Panc1 (cell line): ENCODE measurements at regions not wholly inside any gene's neighbourhood (a gene's known extent, or its start where the extent isn't known, plus 50 kb on each side); places are given as distances from the start of the nearest gene placed in this dataset.

Experiments
- ATAC-seq: fragments of 200-7000 bp; cut with Tn5 transposase; 2 replicates; pipeline ENCODE4 v1.9.1; 2020; ENCODE audit warnings: mild to moderate bottlenecking, moderate library complexity
- BruUV-seq: library from RNA; stranded (reverse); fragments of 400-500 nt; replicated peaks from 2 replicates; lab custom pipeline; 2021; lab: Mats Ljungman, UMichigan
- CTCF ChIA-PET: fragments of 300-600 bp; sonication (Branson Sonifier 250); formaldehyde crosslinking; loops from one replicate; lab custom pipeline; 2022; ENCODE audit warnings: antibody characterized with exemption; lab: Charles Lee
- POLR2A ChIA-PET: fragments of 300-600 bp; sonication (Branson Sonifier 250); formaldehyde crosslinking; loops from one replicate; lab custom pipeline; 2022; ENCODE audit warnings: antibody characterized with exemption; lab: Charles Lee
- DNase-seq: peaks from one replicate; pipeline ENCODE4 v3.0.0-alpha.2; 2010; ENCODE audit warnings: low read depth, low spot score
- H3K27ac ChIP-seq: 2 replicates; pipeline ENCODE4 v1.5.1; 2011; ENCODE audit warnings: mild to moderate bottlenecking, low read length, inconsistent platforms
- H3K27me3 ChIP-seq: fragments of 200-500 bp; sonication (Bioruptor generic); 2 replicates; pipeline ENCODE4 v1.6.0; 2014; ENCODE audit warnings: low read length, inconsistent platforms; ENCODE audit not compliant: control insufficient read depth, insufficient read depth
- H3K36me3 ChIP-seq: fragments of 200-500 bp; sonication (Bioruptor generic); 2 replicates; pipeline ENCODE4 v1.5.1; 2014; ENCODE audit warnings: inconsistent platforms, mild to moderate bottlenecking, low read length, moderate library complexity; ENCODE audit not compliant: control insufficient read depth, insufficient read depth
- H3K4me1 ChIP-seq: 2 replicates; pipeline ENCODE4 v1.5.1; 2011; ENCODE audit warnings: inconsistent platforms, mild to moderate bottlenecking, low read length, moderate library complexity; ENCODE audit not compliant: control insufficient read depth, insufficient read depth
- H3K4me3 ChIP-seq, 2 experiments: 2 replicates each; pipeline ENCODE4 v1.5.1; 2011 to 2012; ENCODE audit warnings: low read depth in 2 of 2, low read length in 2 of 2, mild to moderate bottlenecking in 2 of 2, inconsistent platforms in 1 of 2, moderate library complexity in 1 of 2
- H3K9me3 ChIP-seq: fragments of 200-500 bp; sonication (Bioruptor generic); 2 replicates; pipeline ENCODE4 v1.5.1; 2014; ENCODE audit warnings: low read depth, mild to moderate bottlenecking, inconsistent platforms, low read length, moderate library complexity; ENCODE audit not compliant: control insufficient read depth, insufficient read depth
- CTCF ChIP-seq: fragments of 450-650 bp; IDR thresholded peaks from 2 replicates; pipeline ENCODE4 v1.5.1; 2017; ENCODE audit warnings: mild to moderate bottlenecking
- POLR2AphosphoS5 ChIP-seq: IDR thresholded peaks from 2 replicates; pipeline ENCODE4 v1.6.1; 2012; ENCODE audit warnings: mild to moderate bottlenecking, low read depth, low read length, moderate library complexity
- REST ChIP-seq, 2 experiments: IDR thresholded peaks; 2 replicates each; pipeline ENCODE4 v1.6.1; 2011 to 2012; ENCODE audit warnings: low read depth in 2 of 2, control low read depth in 1 of 2, low read length in 1 of 2, mild to moderate bottlenecking in 1 of 2, moderate library complexity in 1 of 2; ENCODE audit not compliant: insufficient read depth in 1 of 2
- SIN3A ChIP-seq: IDR thresholded peaks from 2 replicates; pipeline ENCODE4 v1.6.1; 2012; ENCODE audit warnings: low read depth, mild to moderate bottlenecking, low read length, moderate library complexity, borderline replicate concordance; ENCODE audit not compliant: insufficient read depth
- in situ Hi-C: cut with HindIII; loops from 2 replicates; pipeline ENCODE4 v1.10.0; 2016; ENCODE audit warnings: low sequenced_read_pairs, low pct_unique_long_range_greater_than_20kb
- intact Hi-C: fragments of 100-400 bp; cut with micrococcal nuclease; formaldehyde crosslinking; loops from one replicate; pipeline ENCODE4 v1.10.0; 2022; ENCODE audit not compliant: unreplicated experiment

GRCh38 chr5:39561421-39561820 is 136.6 kb upstream of the DAB2 start:
- no peaks in the 10 kb centered on the region for H3K9me3 ChIP-seq
- peaks cover 6% of the 10 kb centered on the region; the same call in 1 of the 2 replicates for H3K27me3 ChIP-seq
- no peaks in the 10 kb centered on the region for H3K4me1 ChIP-seq
- no TSS peak for BruUV-seq
- H3K4me3 ChIP-seq = no peak overlapping the region
- no peak for DNase-seq
- H3K36me3 ChIP-seq = no peaks in the 10 kb centered on the region
- TF ChIP-seq SIN3A = no peak
- no peak for TF ChIP-seq REST (IDR thresholded peaks at IDR 0.05; ENCODE audit: insufficient read depth in 1 of 2, low read depth in 2 of 2, low read length in 1 of 2)
- no peak for TF ChIP-seq CTCF
- no peak for ATAC-seq
- in situ Hi-C loops (no loop called here), intact Hi-C loops (loop anchor here (5.0 kb wide), 1 partner anchor 184 kb away; no protein-coding TSS in a partner anchor)
- no peak overlapping the region for H3K27ac ChIP-seq
- ChIA-PET CTCF (no interaction called here), POLR2A (no interaction called here)

- no TSS peak for BruUV-seq
- ATAC-seq (no peak), DNase-seq (no peak)
- H3K4me1 ChIP-seq = no peaks in the 10 kb centered on the region
- no peak overlapping the region for H3K4me3 ChIP-seq
- H3K27ac ChIP-seq = no peak overlapping the region
- intact Hi-C loops (loop anchor here (5.0 kb wide), 1 partner anchor 183 kb away; no protein-coding TSS in a partner anchor), in situ Hi-C loops (no loop called here)
- H3K36me3 ChIP-seq = no peaks in the 10 kb centered on the region
- H3K27me3 ChIP-seq = peaks cover 6% of the 10 kb centered on the region; the same call in 1 of the 2 replicates
- no peak for TF ChIP-seq REST (IDR thresholded peaks at IDR 0.05; ENCODE audit: insufficient read depth in 1 of 2, low read depth in 2 of 2, low read length in 1 of 2)
- TF ChIP-seq CTCF = no peak
- TF ChIP-seq POLR2AphosphoS5 = no peak
- ChIA-PET POLR2A (no interaction called here), CTCF (no interaction called here)
- no peaks in the 10 kb centered on the region for H3K9me3 ChIP-seq
These were observed 135.9 kb upstream of the DAB2 start for GRCh38 chr5:39560726-39561125.
